OCI-LY3 (cell line): ENCODE measurements at regions not wholly inside any gene's neighbourhood (a gene's known extent, or its start where the extent isn't known, plus 50 kb on each side); places are given as distances from the start of the nearest gene placed in this dataset.

ENCODE experiments used
- CTCF ChIP-seq: fragments of 200-600, 300-600 bp; sonication (generic); IDR thresholded peaks from 2 replicates; pipeline ENCODE4 v1.5.1; 2014; ENCODE audit warnings: antibody characterized with exemption, low read length, low read depth
- EZH2phosphoT487 ChIP-seq: fragments of 200-600 bp; shearing (Covaris generic); IDR thresholded peaks from 2 replicates; pipeline ENCODE4 v1.6.1; 2018; ENCODE audit warnings: antibody characterized with exemption, mixed run types, low read depth

- TF ChIP-seq CTCF: no peak
- no peak for TF ChIP-seq EZH2phosphoT487
Measured at GRCh38 chr9:135363596-135363995, 116.0 kb upstream of the PPP1R26 start.
